ENCODE measurements at regions not wholly inside any gene's neighbourhood (a gene's known extent, or its start where the extent isn't known, plus 50 kb on each side); places are given as distances from the start of the nearest gene placed in this dataset.

GRCh38 chr3:194960446-194961032 is 274.9 kb downstream of the FAM43A start:
- Histone ChIP-seq H3K4me3 (no peak overlapping the region), H3K27me3 (replicated peaks; ENCODE audit: insufficient read depth) (no peaks in the 10 kb centered on the region), H3K4me1 (ENCODE audit: control insufficient read depth in 1 of 2, low read depth in 2 of 2) (no peaks in the 10 kb centered on the region), H3K9me3 (no peaks in the 10 kb centered on the region), H3K36me3 (no peaks in the 10 kb centered on the region), H3K27ac (no peak overlapping the region)
- DNase-seq (ENCODE audit: low spot score) (no peak), ATAC-seq (ENCODE audit: insufficient number of reproducible peaks, low FRiP score, low read depth) (no peak)
- no peak for TF ChIP-seq CTCF (IDR thresholded peaks at IDR 0.05)

- ATAC-seq (ENCODE audit: insufficient number of reproducible peaks, low FRiP score, low read depth) (no peak), DNase-seq (ENCODE audit: low spot score) (no peak)
- H3K4me3 ChIP-seq: no peak overlapping the region
- H3K27me3 ChIP-seq (replicated peaks; ENCODE audit: insufficient read depth): no peaks in the 10 kb centered on the region
- H3K9me3 ChIP-seq: no peaks in the 10 kb centered on the region
- no peaks in the 10 kb centered on the region for H3K36me3 ChIP-seq
- TF ChIP-seq CTCF (IDR thresholded peaks at IDR 0.05): no peak
- no peak overlapping the region for H3K27ac ChIP-seq
- H3K4me1 ChIP-seq (ENCODE audit: control insufficient read depth in 1 of 2, low read depth in 2 of 2): no peaks in the 10 kb centered on the region
Observed at GRCh38 chr3:194961149-194961548, 275.5 kb downstream of the FAM43A start.

GRCh38 chr3:194961571-194961970 is 275.9 kb downstream of the FAM43A start:
- H3K4me1 ChIP-seq (ENCODE audit: control insufficient read depth in 1 of 2, low read depth in 2 of 2): no peaks in the 10 kb centered on the region
- H3K27me3 ChIP-seq (replicated peaks; ENCODE audit: insufficient read depth): no peaks in the 10 kb centered on the region
- no peaks in the 10 kb centered on the region for H3K9me3 ChIP-seq
- TF ChIP-seq CTCF (IDR thresholded peaks at IDR 0.05): no peak
- H3K27ac ChIP-seq: no peak overlapping the region
- no peak overlapping the region for H3K4me3 ChIP-seq
- H3K36me3 ChIP-seq: no peaks in the 10 kb centered on the region
- ATAC-seq (ENCODE audit: insufficient number of reproducible peaks, low FRiP score, low read depth): no peak
- DNase-seq (ENCODE audit: low spot score): no peak

- TF ChIP-seq CTCF (IDR thresholded peaks at IDR 0.05): no peak
- H3K27ac ChIP-seq: no peak overlapping the region
- ATAC-seq (ENCODE audit: insufficient number of reproducible peaks, low FRiP score, low read depth) (no peak), DNase-seq (ENCODE audit: low spot score) (no peak)
- no peaks in the 10 kb centered on the region for H3K4me1 ChIP-seq (ENCODE audit: control insufficient read depth in 1 of 2, low read depth in 2 of 2)
- no peaks in the 10 kb centered on the region for H3K36me3 ChIP-seq
- H3K27me3 ChIP-seq (replicated peaks; ENCODE audit: insufficient read depth): no peaks in the 10 kb centered on the region
- no peaks in the 10 kb centered on the region for H3K9me3 ChIP-seq
- H3K4me3 ChIP-seq: no peak overlapping the region
Observed at GRCh38 chr3:194962056-194962455, 276.4 kb downstream of the FAM43A start.

GRCh38 chr3:194964809-194965208 is 279.1 kb downstream of the FAM43A start:
- H3K4me3 ChIP-seq: no peak overlapping the region
- H3K9me3 ChIP-seq: no peaks in the 10 kb centered on the region
- ATAC-seq (ENCODE audit: insufficient number of reproducible peaks, low FRiP score, low read depth) (no peak), DNase-seq (ENCODE audit: low spot score) (no peak)
- no peaks in the 10 kb centered on the region for H3K27me3 ChIP-seq (replicated peaks; ENCODE audit: insufficient read depth)
- no peaks in the 10 kb centered on the region for H3K4me1 ChIP-seq (ENCODE audit: control insufficient read depth in 1 of 2, low read depth in 2 of 2)
- H3K36me3 ChIP-seq: no peaks in the 10 kb centered on the region
- no peak for TF ChIP-seq CTCF (IDR thresholded peaks at IDR 0.05)
- H3K27ac ChIP-seq: no peak overlapping the region

All from thoracic aorta (tissue), 2 donors.